BLaER1 (cell line): ENCODE measurements at regions not wholly inside any gene's neighbourhood (a gene's known extent, or its start where the extent isn't known, plus 50 kb on each side); places are given as distances from the start of the nearest gene placed in this dataset.

Experiments used
- H3K27ac ChIP-seq: shearing (Covaris generic); formaldehyde crosslinking; 2 replicates; pipeline ENCODE4 v1.8.1; 2022
- H3K27me3 ChIP-seq: shearing (Covaris generic); formaldehyde crosslinking; 2 replicates; pipeline ENCODE4 v1.8.1; 2022
- H3K36me3 ChIP-seq: shearing (Covaris generic); formaldehyde crosslinking; 2 replicates; pipeline ENCODE4 v1.8.1; 2022
- H3K4me1 ChIP-seq: shearing (Covaris generic); formaldehyde crosslinking; 2 replicates; pipeline ENCODE4 v1.8.1; 2022
- H3K4me2 ChIP-seq: shearing (Covaris generic); formaldehyde crosslinking; 2 replicates; pipeline ENCODE4 v1.8.1; 2022
- H3K4me3 ChIP-seq: shearing (Covaris generic); formaldehyde crosslinking; 2 replicates; pipeline ENCODE4 v1.8.1; 2022
- H3K9ac ChIP-seq: shearing (Covaris generic); formaldehyde crosslinking; 2 replicates; pipeline ENCODE4 v1.8.1; 2022
- H3K9me3 ChIP-seq: shearing (Covaris generic); formaldehyde crosslinking; 2 replicates; pipeline ENCODE4 v1.8.1; 2022
- H4K20me1 ChIP-seq: shearing (Covaris generic); formaldehyde crosslinking; 2 replicates; pipeline ENCODE4 v1.8.1; 2022
- Cebpa-rat ChIP-seq: shearing (Covaris generic); IDR thresholded peaks from 2 replicates; pipeline ENCODE4 v1.8.1; 2022

GRCh38 chr7:25379351-25380300, 151.3 kb upstream of the NPVF start:
- Histone ChIP-seq H3K27ac (no peak overlapping the region), H3K4me1 (no peaks in the 10 kb centered on the region), H3K9me3 (no peaks in the 10 kb centered on the region), H3K36me3 (no peaks in the 10 kb centered on the region), H3K4me2 (no peak overlapping the region), H4K20me1 (no peaks in the 10 kb centered on the region), H3K27me3 (no peaks in the 10 kb centered on the region), H3K9ac (no peak overlapping the region), H3K4me3 (no peak overlapping the region)
- no peak for TF ChIP-seq Cebpa-rat

DNA sequence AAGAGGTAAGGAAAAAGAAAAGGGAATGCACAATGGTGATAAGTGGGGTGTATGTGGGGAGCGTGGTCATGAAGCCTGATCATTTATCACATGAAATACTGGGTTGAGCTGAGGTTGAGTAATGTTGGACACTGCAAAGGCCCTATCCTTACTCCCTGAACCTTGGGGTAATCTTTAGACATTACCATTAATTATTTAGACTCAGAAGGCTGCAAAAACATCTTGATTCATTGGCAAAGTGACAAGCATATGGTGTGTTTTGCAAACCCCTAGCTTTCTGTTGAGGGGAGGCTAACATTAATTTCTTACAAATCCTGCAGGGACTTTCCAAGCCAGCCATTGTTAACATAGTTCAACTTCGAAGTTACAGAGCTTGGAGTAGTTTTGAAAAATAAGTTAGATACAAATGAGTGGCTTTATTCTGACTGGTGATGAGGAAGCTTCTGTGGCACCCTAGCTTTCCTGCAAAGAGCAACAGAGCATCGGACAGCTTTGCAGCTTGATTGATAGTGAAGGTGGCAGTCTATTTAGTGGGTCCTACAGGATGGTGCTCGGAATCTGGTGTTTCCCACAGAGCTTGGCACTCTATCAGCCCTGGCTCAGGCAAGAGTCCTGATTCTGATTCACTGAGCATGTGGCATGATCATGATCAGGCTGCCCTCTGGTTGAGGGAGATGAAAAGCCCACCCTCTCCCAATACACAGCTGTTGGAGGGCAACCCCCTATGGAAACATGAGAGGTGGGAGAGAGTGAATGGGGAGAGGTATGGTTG, 153.7 kb upstream of the NPVF start:
- Histone ChIP-seq H3K4me2 (no peak overlapping the region), H3K9ac (no peak overlapping the region), H3K27ac (no peak overlapping the region), H3K9me3 (no peaks in the 10 kb centered on the region), H4K20me1 (no peaks in the 10 kb centered on the region), H3K27me3 (no peaks in the 10 kb centered on the region), H3K4me3 (no peak overlapping the region), H3K36me3 (no peaks in the 10 kb centered on the region), H3K4me1 (no peaks in the 10 kb centered on the region)
- TF ChIP-seq Cebpa-rat: no peak

DNA sequence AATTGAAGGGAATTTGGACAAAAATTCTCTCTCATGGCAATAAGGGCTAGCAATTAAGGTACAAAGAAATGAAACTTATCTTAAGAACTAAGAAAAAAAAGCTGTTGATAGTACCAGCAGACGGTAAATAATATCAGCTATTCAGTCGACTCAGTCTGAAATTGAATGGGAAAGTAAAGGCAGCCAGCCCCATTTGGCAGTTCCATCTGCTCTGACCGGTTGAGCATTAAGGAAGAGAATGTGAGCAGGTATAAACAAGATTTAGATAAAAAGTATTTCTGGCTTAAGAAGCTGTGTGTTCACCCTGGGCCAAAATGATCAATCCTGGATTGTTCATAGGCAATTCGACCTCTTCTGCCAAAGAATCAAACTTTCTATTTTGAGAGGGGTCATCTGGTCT, 154.6 kb upstream of the NPVF start:
- Histone ChIP-seq H3K9ac (no peak overlapping the region), H4K20me1 (no peaks in the 10 kb centered on the region), H3K4me2 (no peak overlapping the region), H3K4me3 (no peak overlapping the region), H3K36me3 (no peaks in the 10 kb centered on the region), H3K27me3 (no peaks in the 10 kb centered on the region), H3K27ac (no peak overlapping the region), H3K9me3 (no peaks in the 10 kb centered on the region), H3K4me1 (no peaks in the 10 kb centered on the region)
- no peak for TF ChIP-seq Cebpa-rat

DNA sequence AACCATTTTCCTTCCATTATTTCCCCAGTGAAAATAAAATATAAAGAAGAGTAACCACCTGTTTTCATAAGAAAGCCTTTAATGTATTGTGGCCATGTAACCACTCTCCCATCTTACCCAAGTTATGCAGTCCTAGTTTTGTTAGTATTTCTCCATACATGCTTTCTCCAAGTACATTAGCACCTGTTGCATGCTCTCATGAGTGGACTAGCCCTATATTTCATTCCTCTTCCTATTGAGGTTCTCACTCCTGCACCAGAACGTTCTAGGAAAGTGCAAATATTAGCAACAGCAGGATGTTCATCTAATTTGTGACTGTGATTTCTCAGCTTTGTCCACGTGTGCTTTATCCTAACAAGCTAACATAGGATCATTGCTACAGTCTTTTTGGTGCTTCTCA, 155.1 kb upstream of the NPVF start:
- no peaks in the 10 kb centered on the region for H3K9me3 ChIP-seq
- no peaks in the 10 kb centered on the region for H4K20me1 ChIP-seq
- no peak overlapping the region for H3K27ac ChIP-seq
- H3K27me3 ChIP-seq: no peaks in the 10 kb centered on the region
- no peak overlapping the region for H3K4me2 ChIP-seq
- TF ChIP-seq Cebpa-rat: no peak
- H3K4me3 ChIP-seq: no peak overlapping the region
- H3K36me3 ChIP-seq: no peaks in the 10 kb centered on the region
- no peaks in the 10 kb centered on the region for H3K4me1 ChIP-seq
- H3K9ac ChIP-seq: no peak overlapping the region

DNA sequence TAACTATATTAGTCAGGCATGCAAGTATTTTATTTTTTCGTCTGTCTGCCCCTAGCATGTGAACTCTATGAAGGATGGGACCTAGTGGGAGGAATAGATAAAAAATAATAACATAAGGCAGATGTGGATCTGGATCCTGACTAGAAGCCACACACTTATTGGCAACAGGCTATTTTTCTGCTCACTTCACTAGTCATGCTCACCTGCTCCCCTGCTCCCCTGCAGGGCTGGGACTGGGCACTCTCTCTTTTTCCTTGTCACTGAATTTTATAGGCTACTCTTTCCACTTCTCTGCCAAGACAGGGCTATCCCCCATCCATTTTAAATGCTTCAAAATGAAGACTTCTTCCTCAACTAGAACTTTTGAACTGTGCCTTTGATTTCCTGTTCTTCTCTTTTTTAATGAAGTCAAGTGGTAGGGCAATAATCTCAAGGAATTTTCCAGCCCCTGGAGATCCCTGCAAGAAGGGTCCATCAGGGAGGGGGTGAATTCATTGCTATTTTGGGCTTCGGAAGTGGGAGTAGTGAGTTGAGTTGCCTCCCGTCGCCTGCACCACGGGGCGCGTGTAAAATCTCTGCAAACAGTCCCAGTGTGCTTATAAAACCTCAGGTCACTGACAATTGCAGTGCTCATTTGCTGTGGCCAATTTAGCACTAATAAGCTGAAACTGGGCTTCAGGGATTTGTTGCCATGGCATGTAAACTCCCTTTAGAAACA, 156.7 kb upstream of the NPVF start:
- no peaks in the 10 kb centered on the region for H3K36me3 ChIP-seq
- no peak overlapping the region for H3K27ac ChIP-seq
- no peaks in the 10 kb centered on the region for H3K27me3 ChIP-seq
- H3K4me2 ChIP-seq: no peak overlapping the region
- no peaks in the 10 kb centered on the region for H3K9me3 ChIP-seq
- no peak for TF ChIP-seq Cebpa-rat
- no peak overlapping the region for H3K9ac ChIP-seq
- H3K4me3 ChIP-seq: no peak overlapping the region
- no peaks in the 10 kb centered on the region for H4K20me1 ChIP-seq
- no peaks in the 10 kb centered on the region for H3K4me1 ChIP-seq

GRCh38 chr7:25385506-25386136, 157.3 kb upstream of the NPVF start:
- H3K4me1 ChIP-seq: no peaks in the 10 kb centered on the region
- no peak overlapping the region for H3K4me2 ChIP-seq
- H3K27me3 ChIP-seq: no peaks in the 10 kb centered on the region
- no peaks in the 10 kb centered on the region for H3K36me3 ChIP-seq
- H3K9ac ChIP-seq: no peak overlapping the region
- no peak overlapping the region for H3K4me3 ChIP-seq
- no peak overlapping the region for H3K27ac ChIP-seq
- TF ChIP-seq Cebpa-rat: no peak
- no peaks in the 10 kb centered on the region for H4K20me1 ChIP-seq
- H3K9me3 ChIP-seq: no peaks in the 10 kb centered on the region

DNA sequence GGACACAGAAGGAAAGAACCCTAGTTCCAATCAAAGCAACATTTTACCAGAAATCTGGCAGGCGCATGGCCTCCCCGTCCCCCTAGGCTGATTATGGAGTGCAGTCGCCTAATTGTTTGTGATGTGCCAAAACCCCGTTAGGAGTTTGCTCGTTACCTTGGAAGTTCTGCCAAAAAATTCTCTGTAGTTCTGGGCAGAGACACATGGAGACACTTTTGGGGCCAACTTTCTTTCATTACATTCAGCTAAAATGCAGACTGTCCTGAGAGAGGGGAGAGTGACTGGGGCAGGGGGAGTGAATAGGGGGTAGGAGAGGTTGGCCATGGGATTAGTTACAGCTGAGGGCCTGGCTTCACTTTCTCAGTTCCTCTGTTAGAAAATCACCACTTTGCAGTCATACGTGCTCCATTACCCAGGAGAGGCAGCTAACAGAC, 158.0 kb upstream of the NPVF start:
- TF ChIP-seq Cebpa-rat: no peak

DNA sequence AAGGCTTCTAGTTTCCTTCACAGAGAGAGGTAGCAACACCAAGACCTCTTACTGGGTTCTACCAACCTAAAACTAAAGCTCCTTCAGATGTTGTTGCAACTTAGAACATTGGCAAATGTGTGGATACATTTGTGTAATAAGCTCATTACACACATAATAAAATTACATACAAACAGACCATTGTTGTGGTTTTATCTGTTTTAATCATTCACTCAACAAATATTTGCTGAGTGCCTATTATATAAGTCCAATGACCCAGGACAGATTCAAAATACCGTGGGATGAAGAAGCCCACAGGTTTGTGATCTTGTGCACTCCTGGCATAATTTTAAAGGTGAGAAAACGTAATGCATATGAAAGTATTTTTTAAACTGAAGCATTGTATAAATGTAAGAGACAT, 160.4 kb upstream of the NPVF start:
- Histone ChIP-seq H3K27me3 (no peaks in the 10 kb centered on the region), H3K27ac (no peak overlapping the region), H3K9me3 (no peaks in the 10 kb centered on the region), H3K4me3 (no peak overlapping the region), H3K9ac (no peak overlapping the region), H3K36me3 (no peaks in the 10 kb centered on the region), H3K4me2 (no peak overlapping the region), H4K20me1 (no peaks in the 10 kb centered on the region), H3K4me1 (no peaks in the 10 kb centered on the region)
- no peak for TF ChIP-seq Cebpa-rat

More for the DNA sequence above, 158.0 kb upstream of the NPVF start:
- H3K36me3 ChIP-seq: no peaks in the 10 kb centered on the region
- no peaks in the 10 kb centered on the region for H3K4me1 ChIP-seq
- no peaks in the 10 kb centered on the region for H3K9me3 ChIP-seq
- no peak overlapping the region for H3K9ac ChIP-seq
- no peaks in the 10 kb centered on the region for H4K20me1 ChIP-seq
- H3K4me2 ChIP-seq: no peak overlapping the region
- H3K4me3 ChIP-seq: no peak overlapping the region
- no peak overlapping the region for H3K27ac ChIP-seq
- H3K27me3 ChIP-seq: no peaks in the 10 kb centered on the region

- Histone ChIP-seq H3K4me2 (no peak overlapping the region), H3K27me3 (no peaks in the 10 kb centered on the region), H3K4me1 (no peaks in the 10 kb centered on the region), H3K4me3 (no peak overlapping the region), H3K27ac (no peak overlapping the region), H3K36me3 (no peaks in the 10 kb centered on the region), H4K20me1 (no peaks in the 10 kb centered on the region), H3K9ac (no peak overlapping the region), H3K9me3 (no peaks in the 10 kb centered on the region)
- TF ChIP-seq Cebpa-rat: no peak
Observed at GRCh38 chr7:25389489-25390106, 161.3 kb upstream of the NPVF start.
